SH-SY5Y (cell line): ENCODE measurements at regions not wholly inside any gene's neighbourhood (a gene's known extent, or its start where the extent isn't known, plus 50 kb on each side); places are given as distances from the start of the nearest gene placed in this dataset.

Experiments
- GATA2 ChIP-seq: IDR thresholded peaks from 2 replicates; pipeline ENCODE4 v1.6.1; 2011; ENCODE audit warnings: mild to moderate bottlenecking, low read depth, low read length
- GATA3 ChIP-seq: IDR thresholded peaks from 2 replicates; pipeline ENCODE4 v1.6.1; 2011; ENCODE audit warnings: low read depth, mild to moderate bottlenecking, low read length, moderate library complexity

DNA sequence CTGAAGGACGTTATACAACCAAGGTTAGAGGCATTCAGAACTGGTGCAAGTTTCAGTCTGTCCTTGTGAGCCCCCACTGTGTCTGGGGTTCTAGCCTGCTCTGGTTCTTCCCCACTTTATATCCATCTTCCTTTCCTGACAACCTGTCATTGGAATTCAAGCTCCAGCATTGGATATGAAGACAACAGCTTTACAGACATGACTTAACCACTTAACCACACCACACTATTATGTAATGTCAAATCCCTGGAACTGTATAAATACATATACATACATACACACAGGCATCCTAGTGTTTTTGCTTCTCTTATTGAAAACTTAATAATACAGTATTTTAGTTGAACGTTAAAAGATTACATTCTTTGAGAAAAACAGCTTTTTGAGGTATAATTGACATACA lies 217.9 kb upstream of the SGK1 start:
- TF ChIP-seq GATA2 (no peak), GATA3 (no peak)
